CD4-positive, alpha-beta T cell treated with Interleukin-2 at 100 ng/mL for 4 hours (primary cell): ENCODE measurements at regions not wholly inside any gene's neighbourhood (a gene's known extent, or its start where the extent isn't known, plus 50 kb on each side); places are given as distances from the start of the nearest gene placed in this dataset.
"Not testable (repeated sequence)": the region's sequence is repeated elsewhere in the genome, so short reads cannot be mapped to it uniquely, and the experiment has no call there.

Experiments
- DNase-seq: peaks from one replicate; pipeline ENCODE4 v3.0.0-alpha.2; 2020; ENCODE audit warnings: low spot score

- DNase-seq = no peak
Measured at GRCh38 chr6:115415378-115415777, 645.3 kb downstream of the FRK start.

- not testable (repeated sequence) for DNase-seq
Measured at GRCh38 chr6:115414916-115415315, 645.8 kb downstream of the FRK start.

DNA sequence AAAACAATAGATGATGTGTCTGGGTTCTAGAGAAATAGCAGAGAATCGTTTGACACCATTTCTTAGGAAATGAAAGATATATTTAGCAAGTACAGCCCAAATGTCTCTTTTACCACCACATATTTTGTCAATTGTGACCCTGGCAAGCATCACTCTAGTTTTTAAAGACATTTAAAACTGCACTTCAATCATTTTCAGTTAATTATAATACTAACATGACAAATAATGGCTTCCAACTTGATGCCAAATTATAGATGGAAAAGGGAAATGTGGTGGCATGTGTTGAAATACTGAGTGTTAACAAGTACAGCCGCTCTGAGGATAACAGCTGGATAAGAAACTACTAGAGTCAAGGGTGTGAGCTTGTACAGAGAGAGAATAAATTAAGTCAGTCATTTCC lies 648.9 kb downstream of the FRK start:
- no peak for DNase-seq

DNA sequence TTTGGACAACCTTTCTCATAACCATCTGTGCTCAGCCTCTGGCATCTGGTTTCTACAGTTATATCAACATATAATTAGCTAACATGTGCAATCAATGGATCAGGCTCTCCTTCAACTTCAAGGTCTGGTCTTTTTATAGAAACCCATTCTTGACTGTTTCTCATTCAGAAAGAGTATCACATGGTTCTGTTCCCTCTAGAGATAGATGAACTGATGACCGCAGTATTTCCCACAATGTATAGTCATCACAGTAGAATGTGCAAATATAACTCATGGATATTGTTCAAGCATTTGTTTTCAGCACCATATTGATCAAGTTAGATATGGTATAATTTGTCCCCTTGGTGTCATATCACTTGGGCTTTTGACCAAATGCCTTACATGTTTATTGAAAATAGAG lies 656.2 kb downstream of the FRK start:
- DNase-seq = no peak

DNA sequence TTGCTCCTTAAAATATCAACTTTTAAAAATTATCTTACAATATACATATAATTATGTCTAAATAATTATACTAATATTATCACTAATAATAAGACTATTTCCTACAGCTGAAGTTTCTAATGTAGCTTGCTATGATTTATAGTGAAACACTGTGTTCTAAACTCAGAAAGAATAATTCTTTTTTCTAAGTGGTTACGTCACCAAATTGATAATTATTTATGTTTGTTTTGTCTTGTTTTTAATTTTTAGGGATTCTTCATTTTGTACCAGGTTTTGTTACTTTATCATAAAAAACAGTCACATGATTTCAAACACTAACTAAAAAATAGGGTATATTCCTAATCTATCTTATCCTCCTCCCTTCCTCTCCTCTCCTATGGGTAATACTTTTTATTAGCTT lies 662.1 kb downstream of the FRK start:
- DNase-seq = no peak

- no peak for DNase-seq
Measured at GRCh38 chr6:115396112-115396906, 664.4 kb downstream of the FRK start.

DNA sequence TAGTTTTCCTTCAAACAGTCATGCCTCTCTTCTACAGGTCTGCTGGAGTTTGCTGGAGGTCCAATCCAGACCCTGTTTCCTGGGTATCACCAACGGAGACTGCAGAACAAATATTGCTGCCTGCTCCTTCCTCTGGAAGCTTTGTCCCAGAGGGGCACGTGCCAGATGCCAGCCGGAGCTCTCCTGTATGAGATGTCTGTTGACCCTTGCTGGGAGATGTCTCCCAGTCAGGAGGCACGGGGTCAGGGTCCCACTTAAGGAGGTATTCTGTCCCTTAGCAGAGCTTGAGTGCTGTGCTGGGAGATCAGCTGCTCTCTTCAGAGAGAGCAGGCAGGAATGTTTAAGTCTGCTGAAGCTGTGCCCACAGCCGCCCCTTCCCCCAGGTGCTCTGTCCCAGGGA lies 666.9 kb downstream of the FRK start:
- no peak for DNase-seq

- no peak for DNase-seq
Measured at GRCh38 chr6:115370202-115370601, 690.5 kb downstream of the FRK start.

DNA sequence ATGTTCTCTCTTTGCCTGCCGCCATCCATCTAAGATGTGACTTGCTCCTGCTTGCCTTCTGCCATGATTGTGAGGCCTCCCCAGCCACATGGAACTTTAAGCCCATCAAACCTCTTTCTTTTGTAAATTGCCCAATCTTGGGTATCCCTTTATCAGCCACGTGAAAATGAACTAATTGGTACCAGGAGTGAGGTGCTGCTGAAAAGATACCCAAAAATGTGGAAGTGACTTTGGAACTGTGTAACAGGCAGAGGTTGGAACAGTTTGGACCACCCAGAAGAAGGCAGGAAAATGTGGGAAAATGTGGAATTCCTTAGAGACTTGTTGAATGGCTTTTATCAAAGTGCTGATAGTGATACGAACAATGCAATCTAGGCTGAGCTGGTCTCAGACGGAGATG lies 694.9 kb downstream of the FRK start:
- DNase-seq = no peak

DNA sequence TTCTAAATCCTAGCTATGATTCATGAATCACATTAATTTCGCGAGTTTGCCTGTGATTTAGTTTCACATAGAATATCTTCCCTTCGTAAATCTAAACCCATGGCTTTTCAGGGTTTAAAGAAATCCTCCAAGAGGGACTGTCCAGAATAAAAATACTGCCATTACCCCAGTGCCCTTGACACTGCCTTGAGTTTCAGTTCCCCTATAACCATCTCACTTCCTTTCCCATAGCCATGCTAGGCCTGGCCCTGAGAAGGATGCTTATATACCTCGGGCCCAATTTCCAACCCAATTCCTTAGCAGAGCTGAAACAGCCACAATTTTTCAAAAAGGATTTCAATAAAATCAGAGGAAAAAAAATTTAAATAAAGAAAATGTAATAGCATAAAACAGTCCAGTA lies 697.3 kb downstream of the FRK start:
- no peak for DNase-seq

- DNase-seq = no peak
Measured at GRCh38 chr6:115362234-115362633, 698.5 kb downstream of the FRK start.

DNA sequence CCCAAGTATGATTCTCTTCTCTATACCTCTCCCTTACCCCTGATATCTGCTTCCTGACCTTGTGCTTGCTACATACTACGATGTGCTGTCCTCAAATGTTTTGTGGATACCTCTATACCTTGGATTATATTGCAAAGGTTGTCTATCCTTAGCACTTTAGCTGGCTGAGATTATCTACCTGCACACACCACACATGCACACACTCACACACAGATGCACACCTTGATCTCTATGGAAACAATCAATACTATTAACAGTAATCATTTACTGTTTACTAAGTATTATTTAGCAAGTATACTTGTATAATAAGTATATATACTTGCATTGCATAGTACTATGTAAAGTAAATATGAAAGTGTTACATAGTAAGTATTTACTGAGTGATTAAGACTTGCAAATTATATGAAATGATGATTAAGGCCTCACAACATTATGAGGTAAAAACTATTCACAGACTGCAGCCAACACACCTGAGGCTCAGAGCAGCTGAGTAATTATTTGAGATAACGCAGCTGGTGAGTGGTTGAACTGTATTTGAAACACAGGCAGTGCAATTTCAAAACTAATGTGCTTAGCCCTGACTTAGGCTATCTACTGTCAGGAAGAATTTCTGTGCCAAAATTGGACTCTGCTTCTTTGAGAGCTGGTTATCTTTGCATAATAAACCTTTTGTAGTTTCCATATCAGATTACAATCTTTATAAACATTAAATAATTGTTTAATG lies 699.9 kb downstream of the FRK start:
- DNase-seq = no peak

DNA sequence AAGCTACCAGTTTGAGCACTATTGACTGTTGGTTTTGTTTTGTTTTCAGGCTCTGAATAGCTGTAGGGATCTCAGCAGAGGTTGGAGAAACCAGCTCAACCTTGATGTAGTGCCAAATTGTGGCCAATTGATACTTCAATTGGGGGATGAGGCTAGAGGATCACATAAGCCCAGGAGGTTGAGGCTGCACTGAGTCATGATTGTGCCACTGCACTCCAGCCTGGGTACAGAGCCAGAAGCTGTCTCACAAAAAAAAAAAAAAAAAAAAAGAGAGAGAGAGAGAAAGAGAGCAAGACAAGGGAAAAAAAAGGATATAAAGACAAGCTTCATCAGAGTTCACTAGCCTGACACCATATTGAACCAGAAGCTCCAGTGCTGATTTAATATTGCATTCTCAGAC lies 702.1 kb downstream of the FRK start:
- no peak for DNase-seq

- DNase-seq = no peak
Measured at GRCh38 chr6:115356371-115356770, 704.3 kb downstream of the FRK start.

DNA sequence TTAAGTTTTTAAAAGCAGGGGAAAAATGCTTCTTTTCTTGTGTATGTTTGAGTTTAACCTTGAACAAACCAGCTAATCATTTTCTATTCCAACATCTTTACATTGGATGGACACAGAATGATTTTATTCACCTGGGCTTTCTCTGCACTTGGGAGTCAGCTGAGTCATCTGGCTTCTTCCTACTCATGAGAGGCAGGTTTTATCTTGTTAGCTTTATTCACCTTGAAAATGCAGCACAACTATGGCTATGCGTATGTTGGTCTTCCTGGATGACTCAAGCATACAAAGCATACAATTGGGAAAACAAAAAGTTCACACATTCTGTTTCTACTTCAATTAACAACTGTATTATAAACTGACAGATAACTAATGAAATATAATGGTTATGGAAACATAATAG lies 737.7 kb downstream of the FRK start:
- DNase-seq = no peak

GRCh38 chr6:115319823-115320222 lies 740.9 kb downstream of the FRK start:
- DNase-seq = no peak

DNA sequence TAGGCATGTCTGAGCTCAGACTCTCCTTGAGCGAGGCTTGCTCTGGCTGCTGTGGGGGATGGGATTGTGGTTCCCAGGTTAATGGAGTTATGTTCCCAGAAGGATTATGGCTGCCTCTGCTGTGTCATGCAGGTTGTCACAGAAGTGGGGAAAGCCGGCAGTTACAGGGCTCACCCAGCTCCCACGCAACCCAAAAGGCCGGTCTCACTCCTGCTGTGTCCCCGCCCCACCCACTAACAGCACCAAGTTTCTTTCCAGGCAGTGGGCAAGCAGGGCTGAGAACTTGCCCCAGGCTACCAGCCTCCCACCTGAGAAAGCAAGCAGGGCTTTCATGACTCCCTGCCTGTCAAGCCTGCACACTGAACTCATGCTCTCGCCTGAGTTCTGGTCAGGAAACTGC lies 750.5 kb downstream of the FRK start:
- no peak for DNase-seq

GRCh38 chr6:115302731-115303130 lies 758.0 kb downstream of the FRK start:
- DNase-seq = no peak

- no peak for DNase-seq
Measured at GRCh38 chr6:115287467-115287866, 773.2 kb downstream of the FRK start.

- DNase-seq = no peak
Measured at GRCh38 chr6:115276881-115277565, 783.7 kb downstream of the FRK start.

GRCh38 chr6:115272311-115272710 lies 788.4 kb downstream of the FRK start:
- no peak for DNase-seq

DNA sequence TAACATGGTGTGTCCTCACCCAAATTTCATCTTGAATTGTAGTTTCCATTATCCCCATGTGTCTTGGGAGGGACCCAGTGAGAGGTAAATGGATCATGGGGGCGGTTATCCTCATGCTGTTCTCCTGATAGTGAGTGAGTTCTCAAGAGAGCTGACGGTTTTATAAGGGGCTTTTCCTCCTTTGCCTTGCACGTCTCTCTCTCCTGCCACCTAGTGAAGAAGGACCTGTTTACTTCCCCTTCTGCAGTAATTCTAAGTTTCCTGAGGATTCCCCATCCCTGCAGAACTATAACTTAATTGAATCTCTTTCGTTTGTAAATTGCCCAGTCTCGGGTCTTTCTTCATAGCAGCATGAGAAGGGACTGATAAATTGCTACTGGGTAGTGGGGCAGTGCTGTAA lies 789.3 kb downstream of the FRK start:
- DNase-seq = no peak

DNA sequence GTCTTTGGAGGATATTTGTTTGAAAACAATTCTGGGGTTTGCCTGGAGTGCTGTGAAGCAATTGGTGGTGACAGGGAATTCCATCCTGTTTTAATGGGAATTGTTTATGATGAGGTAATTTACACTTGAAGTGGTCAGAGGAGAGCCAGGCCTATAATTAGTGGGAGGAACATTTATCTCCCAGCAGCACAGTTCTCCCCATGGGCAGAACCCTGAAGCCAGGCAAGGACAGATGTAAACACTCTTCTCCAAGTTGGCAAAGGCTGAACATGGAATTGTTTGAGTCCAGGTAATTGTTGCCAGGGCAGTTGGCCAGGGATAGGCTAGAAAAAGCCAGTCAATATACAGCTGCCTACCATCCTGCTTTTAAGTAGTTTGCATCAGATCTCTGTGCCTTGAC lies 789.7 kb downstream of the FRK start:
- no peak for DNase-seq
